ENCODE measurements at regions not wholly inside any gene's neighbourhood (a gene's known extent, or its start where the extent isn't known, plus 50 kb on each side); places are given as distances from the start of the nearest gene placed in this dataset.

GRCh38 chr10:10313149-10313835 is 704.4 kb upstream of the CELF2 start:
- ATAC-seq = no peak

GRCh38 chr10:10314626-10315025 is 703.0 kb upstream of the CELF2 start:
- no peak for ATAC-seq
- TF ChIP-seq SNAI2 (CRISPR knock-in tag; IDR thresholded peaks at IDR 0.05) (no peak), ISL1 (CRISPR knock-in tag; IDR thresholded peaks at IDR 0.05) (no peak), ZC3H10 (CRISPR knock-in tag; IDR thresholded peaks at IDR 0.05) (no peak), TCF4 (CRISPR knock-in tag; IDR thresholded peaks at IDR 0.05; ENCODE audit: borderline replicate concordance) (no peak), PATZ1 (CRISPR knock-in tag; IDR thresholded peaks at IDR 0.05; ENCODE audit: borderline replicate concordance) (no peak), ZFP30 (CRISPR knock-in tag; IDR thresholded peaks at IDR 0.05) (no peak), TOX (CRISPR knock-in tag; IDR thresholded peaks at IDR 0.05; ENCODE audit: borderline replicate concordance) (no peak)
- TF ChIP-seq, protein P1, sequence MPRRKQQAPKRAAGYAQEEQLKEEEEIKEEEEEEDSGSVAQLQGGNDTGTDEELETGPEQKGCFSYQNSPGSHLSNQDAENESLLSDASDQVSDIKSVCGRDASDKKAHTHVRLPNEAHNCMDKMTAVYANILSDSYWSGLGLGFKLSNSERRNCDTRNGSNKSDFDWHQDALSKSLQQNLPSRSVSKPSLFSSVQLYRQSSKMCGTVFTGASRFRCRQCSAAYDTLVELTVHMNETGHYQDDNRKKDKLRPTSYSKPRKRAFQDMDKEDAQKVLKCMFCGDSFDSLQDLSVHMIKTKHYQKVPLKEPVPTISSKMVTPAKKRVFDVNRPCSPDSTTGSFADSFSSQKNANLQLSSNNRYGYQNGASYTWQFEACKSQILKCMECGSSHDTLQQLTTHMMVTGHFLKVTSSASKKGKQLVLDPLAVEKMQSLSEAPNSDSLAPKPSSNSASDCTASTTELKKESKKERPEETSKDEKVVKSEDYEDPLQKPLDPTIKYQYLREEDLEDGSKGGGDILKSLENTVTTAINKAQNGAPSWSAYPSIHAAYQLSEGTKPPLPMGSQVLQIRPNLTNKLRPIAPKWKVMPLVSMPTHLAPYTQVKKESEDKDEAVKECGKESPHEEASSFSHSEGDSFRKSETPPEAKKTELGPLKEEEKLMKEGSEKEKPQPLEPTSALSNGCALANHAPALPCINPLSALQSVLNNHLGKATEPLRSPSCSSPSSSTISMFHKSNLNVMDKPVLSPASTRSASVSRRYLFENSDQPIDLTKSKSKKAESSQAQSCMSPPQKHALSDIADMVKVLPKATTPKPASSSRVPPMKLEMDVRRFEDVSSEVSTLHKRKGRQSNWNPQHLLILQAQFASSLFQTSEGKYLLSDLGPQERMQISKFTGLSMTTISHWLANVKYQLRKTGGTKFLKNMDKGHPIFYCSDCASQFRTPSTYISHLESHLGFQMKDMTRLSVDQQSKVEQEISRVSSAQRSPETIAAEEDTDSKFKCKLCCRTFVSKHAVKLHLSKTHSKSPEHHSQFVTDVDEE (CRISPR knock-in tag; IDR thresholded peaks at IDR 0.05) = no peak
- TF ChIP-seq, protein P2, sequence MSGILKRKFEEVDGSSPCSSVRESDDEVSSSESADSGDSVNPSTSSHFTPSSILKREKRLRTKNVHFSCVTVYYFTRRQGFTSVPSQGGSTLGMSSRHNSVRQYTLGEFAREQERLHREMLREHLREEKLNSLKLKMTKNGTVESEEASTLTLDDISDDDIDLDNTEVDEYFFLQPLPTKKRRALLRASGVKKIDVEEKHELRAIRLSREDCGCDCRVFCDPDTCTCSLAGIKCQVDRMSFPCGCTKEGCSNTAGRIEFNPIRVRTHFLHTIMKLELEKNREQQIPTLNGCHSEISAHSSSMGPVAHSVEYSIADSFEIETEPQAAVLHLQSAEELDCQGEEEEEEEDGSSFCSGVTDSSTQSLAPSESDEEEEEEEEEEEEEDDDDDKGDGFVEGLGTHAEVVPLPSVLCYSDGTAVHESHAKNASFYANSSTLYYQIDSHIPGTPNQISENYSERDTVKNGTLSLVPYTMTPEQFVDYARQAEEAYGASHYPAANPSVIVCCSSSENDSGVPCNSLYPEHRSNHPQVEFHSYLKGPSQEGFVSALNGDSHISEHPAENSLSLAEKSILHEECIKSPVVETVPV (CRISPR knock-in tag; IDR thresholded peaks at IDR 0.05) = no peak

More at GRCh38 chr10:10313149-10313835, 704.4 kb upstream of the CELF2 start:
- TF ChIP-seq OSR1 (CRISPR knock-in tag; IDR thresholded peaks at IDR 0.05) (no peak), ZFP3 (CRISPR knock-in tag; IDR thresholded peaks at IDR 0.05) (no peak), TCF4 (CRISPR knock-in tag; IDR thresholded peaks at IDR 0.05; ENCODE audit: borderline replicate concordance) (no peak), ZNF70 (CRISPR knock-in tag; IDR thresholded peaks at IDR 0.05) (no peak), RARB (CRISPR knock-in tag; IDR thresholded peaks at IDR 0.05) (no peak)
- TF ChIP-seq, protein P1 (CRISPR knock-in tag; IDR thresholded peaks at IDR 0.05) = no peak
- TF ChIP-seq, protein P2 (CRISPR knock-in tag; IDR thresholded peaks at IDR 0.05) = no peak

- TF ChIP-seq, protein P3, sequence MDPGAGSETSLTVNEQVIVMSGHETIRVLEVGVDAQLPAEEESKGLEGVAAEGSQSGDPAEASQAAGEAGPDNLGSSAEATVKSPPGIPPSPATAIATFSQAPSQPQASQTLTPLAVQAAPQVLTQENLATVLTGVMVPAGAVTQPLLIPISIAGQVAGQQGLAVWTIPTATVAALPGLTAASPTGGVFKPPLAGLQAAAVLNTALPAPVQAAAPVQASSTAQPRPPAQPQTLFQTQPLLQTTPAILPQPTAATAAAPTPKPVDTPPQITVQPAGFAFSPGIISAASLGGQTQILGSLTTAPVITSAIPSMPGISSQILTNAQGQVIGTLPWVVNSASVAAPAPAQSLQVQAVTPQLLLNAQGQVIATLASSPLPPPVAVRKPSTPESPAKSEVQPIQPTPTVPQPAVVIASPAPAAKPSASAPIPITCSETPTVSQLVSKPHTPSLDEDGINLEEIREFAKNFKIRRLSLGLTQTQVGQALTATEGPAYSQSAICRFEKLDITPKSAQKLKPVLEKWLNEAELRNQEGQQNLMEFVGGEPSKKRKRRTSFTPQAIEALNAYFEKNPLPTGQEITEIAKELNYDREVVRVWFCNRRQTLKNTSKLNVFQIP (CRISPR knock-in tag; IDR thresholded peaks at IDR 0.05; ENCODE audit: borderline replicate concordance, low read depth) = no peak
- TF ChIP-seq, protein P2 (CRISPR knock-in tag; IDR thresholded peaks at IDR 0.05) = no peak
- no peak for TF ChIP-seq ZNF70 (CRISPR knock-in tag; IDR thresholded peaks at IDR 0.05)
Measured at GRCh38 chr10:10315989-10316388, 701.7 kb upstream of the CELF2 start.

More at GRCh38 chr10:10315989-10316388, 701.7 kb upstream of the CELF2 start:
- no peak for ATAC-seq
